ENCODE measurements at regions not wholly inside any gene's neighbourhood (a gene's known extent, or its start where the extent isn't known, plus 50 kb on each side); places are given as distances from the start of the nearest gene placed in this dataset.

DNA sequence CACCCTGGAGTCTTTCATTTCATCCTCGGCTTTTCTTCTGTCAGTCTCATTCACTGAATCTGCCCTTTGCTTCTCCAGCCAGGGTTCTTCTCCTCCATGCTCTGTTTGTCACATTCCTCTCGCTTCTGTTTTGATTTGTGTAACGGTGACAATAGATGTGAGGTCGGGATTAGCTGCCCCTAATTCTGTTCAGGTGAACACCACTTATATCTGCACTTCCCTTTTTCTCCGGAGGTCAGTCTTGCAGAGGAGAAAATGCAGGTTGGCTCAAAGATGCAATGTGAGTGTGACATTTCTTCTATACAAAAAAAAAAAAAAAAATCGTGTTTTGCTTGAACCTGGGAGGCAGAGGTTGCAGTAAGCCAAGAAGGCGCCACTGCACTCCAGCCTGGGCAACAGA lies 262.9 kb downstream of the ASMT start:
- TF ChIP-seq, protein P1, sequence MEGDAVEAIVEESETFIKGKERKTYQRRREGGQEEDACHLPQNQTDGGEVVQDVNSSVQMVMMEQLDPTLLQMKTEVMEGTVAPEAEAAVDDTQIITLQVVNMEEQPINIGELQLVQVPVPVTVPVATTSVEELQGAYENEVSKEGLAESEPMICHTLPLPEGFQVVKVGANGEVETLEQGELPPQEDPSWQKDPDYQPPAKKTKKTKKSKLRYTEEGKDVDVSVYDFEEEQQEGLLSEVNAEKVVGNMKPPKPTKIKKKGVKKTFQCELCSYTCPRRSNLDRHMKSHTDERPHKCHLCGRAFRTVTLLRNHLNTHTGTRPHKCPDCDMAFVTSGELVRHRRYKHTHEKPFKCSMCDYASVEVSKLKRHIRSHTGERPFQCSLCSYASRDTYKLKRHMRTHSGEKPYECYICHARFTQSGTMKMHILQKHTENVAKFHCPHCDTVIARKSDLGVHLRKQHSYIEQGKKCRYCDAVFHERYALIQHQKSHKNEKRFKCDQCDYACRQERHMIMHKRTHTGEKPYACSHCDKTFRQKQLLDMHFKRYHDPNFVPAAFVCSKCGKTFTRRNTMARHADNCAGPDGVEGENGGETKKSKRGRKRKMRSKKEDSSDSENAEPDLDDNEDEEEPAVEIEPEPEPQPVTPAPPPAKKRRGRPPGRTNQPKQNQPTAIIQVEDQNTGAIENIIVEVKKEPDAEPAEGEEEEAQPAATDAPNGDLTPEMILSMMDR (conservative IDR thresholded peaks at IDR 0.05 in 1 of 2, IDR thresholded peaks at IDR 0.05 in 1 of 2; ENCODE audit: low read depth in 1 of 2, low read length in 2 of 2) = no peak
- TF ChIP-seq EZH2 (IDR thresholded peaks at IDR 0.05; ENCODE audit: low read length, missing control alignments) = no peak

Data from fibroblast of lung (primary cell).